Activated naive CD4-positive, alpha-beta T cell treated with anti-CD3 and anti-CD28 coated beads, Interleukin-2, amount 50 U/mL, for 24 hours (primary cell): ENCODE measurements at regions not wholly inside any gene's neighbourhood (a gene's known extent, or its start where the extent isn't known, plus 50 kb on each side); places are given as distances from the start of the nearest gene placed in this dataset.
"Not testable (repeated sequence)": the region's sequence is repeated elsewhere in the genome, so short reads cannot be mapped to it uniquely, and the experiment has no call there.

Experiments
- H3K27ac Mint-ChIP-seq: one replicate; pipeline ENCODE4 v1.8.0; 2021; ENCODE audit warnings: mild to moderate bottlenecking, mixed read lengths
- H3K27me3 Mint-ChIP-seq: one replicate; pipeline ENCODE4 v1.8.0; 2021; ENCODE audit warnings: mixed read lengths
- H3K36me3 Mint-ChIP-seq: one replicate; pipeline ENCODE4 v1.8.0; 2021; ENCODE audit warnings: mixed read lengths
- H3K4me1 Mint-ChIP-seq: one replicate; pipeline ENCODE4 v1.8.0; 2021; ENCODE audit warnings: mixed read lengths
- H3K4me3 Mint-ChIP-seq: one replicate; pipeline ENCODE4 v1.8.0; 2021; ENCODE audit warnings: mild to moderate bottlenecking, mixed read lengths
- H3K9me3 Mint-ChIP-seq: one replicate; pipeline ENCODE4 v1.8.0; 2021; ENCODE audit warnings: mixed read lengths

DNA sequence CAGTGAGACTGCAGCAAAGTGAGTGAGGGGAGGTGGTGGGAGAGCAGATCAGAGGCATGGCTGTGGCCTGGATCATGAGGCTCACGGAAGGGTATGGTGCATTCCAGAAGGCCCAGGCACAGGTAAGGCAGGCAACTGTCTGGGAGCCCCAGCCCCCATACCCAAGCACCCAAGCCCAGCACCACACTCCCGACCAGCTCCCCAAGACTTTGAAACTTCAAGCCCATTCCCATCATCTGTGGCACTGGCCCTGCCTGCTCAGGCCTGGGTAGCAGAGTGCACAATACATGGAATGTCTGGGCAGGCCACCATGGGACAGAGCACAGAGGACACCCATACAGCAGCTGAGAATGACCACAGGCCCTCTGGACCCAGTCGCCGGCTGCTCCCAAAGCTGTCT lies 202.6 kb upstream of the ARL4C start:
- no peaks in the 10 kb centered on the region for H3K4me1 Mint-ChIP-seq
- H3K36me3 Mint-ChIP-seq, result peaks cover 2% of the 10 kb centered on the region
- H3K4me3 Mint-ChIP-seq, result no peak overlapping the region
- peaks cover 9% of the 10 kb centered on the region for H3K9me3 Mint-ChIP-seq
- H3K27ac Mint-ChIP-seq, result no peak overlapping the region
- peaks cover 10% of the 10 kb centered on the region for H3K27me3 Mint-ChIP-seq

- peaks cover 10% of the 10 kb centered on the region for H3K27me3 Mint-ChIP-seq
- not testable (repeated sequence) for H3K4me3 Mint-ChIP-seq, H3K9me3 Mint-ChIP-seq, H3K4me1 Mint-ChIP-seq, H3K27ac Mint-ChIP-seq, H3K36me3 Mint-ChIP-seq
These were observed 200.5 kb upstream of the ARL4C start for GRCh38 chr2:234697300-234697876.

DNA sequence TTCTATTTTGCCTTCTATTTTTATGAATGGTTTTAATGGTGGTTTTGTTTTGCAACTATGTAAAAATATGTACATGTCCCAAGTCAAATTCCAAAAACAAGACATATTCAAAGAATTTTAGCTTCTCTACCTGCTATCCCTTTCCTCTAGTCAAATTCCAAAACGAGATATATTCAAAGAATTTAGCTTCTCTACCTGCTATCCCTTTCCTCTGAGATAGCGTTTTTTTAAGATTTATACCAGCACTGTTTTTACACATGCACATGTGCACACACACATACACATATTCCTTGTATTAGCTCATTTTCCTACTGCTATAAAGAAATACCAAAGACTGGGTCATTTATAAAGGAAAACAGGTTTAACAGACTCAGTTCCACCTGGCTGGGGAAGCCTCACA lies 199.1 kb upstream of the ARL4C start:
- Mint-ChIP-seq H3K27ac (no peak overlapping the region), H3K4me3 (no peak overlapping the region), H3K27me3 (peaks cover 15% of the 10 kb centered on the region), H3K4me1 (no peaks in the 10 kb centered on the region), H3K36me3 (peaks cover 2% of the 10 kb centered on the region), H3K9me3 (peaks cover 9% of the 10 kb centered on the region)

DNA sequence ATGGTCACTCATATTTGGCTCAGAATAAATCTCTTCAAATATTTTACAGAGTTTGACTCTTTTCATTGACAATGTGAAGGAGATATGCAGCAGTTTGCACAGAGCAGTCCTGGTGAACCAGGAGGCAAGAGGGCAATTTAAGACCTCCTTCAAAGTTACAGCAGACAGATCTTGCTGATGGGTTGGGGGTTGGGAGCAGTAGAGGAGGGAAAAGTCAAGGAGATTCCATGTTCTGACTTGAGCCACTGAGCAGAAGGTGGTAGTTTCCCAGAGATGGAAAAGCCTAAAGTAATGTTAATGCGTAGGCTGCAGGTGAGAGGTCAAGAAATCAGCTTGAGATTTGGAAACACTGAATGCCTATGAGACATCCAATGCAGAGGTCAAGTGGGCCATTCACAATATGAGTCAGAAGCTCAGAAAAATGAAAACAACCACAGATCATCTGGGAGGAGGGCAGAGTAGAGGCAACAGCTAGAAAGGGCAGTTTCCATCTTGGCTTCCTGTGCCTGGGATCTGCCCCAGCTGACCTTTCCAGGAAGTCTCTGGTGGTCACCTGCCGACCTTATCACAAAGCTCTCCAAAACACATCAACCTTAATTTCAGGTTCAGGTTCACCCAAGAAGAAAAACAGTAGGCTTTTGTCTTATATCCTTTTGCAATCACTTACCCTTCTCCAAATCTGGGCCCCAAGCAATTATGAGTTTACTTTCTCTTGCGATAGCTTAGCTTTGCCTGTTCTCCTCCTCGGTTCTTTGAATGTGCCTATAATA lies 197.5 kb upstream of the ARL4C start:
- Mint-ChIP-seq H3K36me3 (peaks cover 2% of the 10 kb centered on the region), H3K27me3 (peaks cover 15% of the 10 kb centered on the region), H3K4me3 (no peak overlapping the region), H3K4me1 (no peaks in the 10 kb centered on the region), H3K27ac (no peak overlapping the region), H3K9me3 (peaks cover 9% of the 10 kb centered on the region)

DNA sequence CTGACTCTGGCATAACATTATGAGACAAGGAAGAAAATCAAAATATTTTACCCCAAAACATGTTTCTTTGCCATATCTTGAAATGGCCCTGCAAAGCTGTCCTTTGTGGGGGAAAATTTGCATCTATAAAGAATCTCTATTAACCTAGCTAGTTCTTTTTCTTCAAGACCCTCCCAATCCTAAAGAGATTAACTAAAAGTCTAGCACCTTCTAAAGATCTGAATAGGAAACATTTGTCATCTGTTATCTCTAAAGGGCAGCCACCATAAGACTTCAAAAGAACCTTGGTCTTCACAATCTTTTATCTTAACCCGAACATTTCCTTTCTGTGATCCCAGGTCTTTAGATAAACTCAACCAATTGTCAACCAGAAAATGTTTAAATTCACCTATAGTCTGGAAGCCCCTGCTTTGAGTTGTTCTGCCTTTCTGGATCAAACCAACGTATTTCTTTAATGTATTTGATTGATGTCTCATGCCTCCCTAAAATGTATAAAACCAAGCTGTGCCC lies 196.9 kb upstream of the ARL4C start:
- H3K4me1 Mint-ChIP-seq, H3K4me3 Mint-ChIP-seq, H3K27ac Mint-ChIP-seq, H3K36me3 Mint-ChIP-seq, H3K9me3 Mint-ChIP-seq: not testable (repeated sequence)
- peaks cover 14% of the 10 kb centered on the region for H3K27me3 Mint-ChIP-seq

- not testable (repeated sequence) for H3K4me3 Mint-ChIP-seq, H3K27ac Mint-ChIP-seq, H3K9me3 Mint-ChIP-seq, H3K4me1 Mint-ChIP-seq, H3K36me3 Mint-ChIP-seq
- H3K27me3 Mint-ChIP-seq, result peaks cover 14% of the 10 kb centered on the region
These were observed 196.3 kb upstream of the ARL4C start for GRCh38 chr2:234693191-234693590.

GRCh38 chr2:234691968-234692955 lies 195.4 kb upstream of the ARL4C start:
- Mint-ChIP-seq H3K27me3 (peaks cover 14% of the 10 kb centered on the region), H3K9me3 (peaks cover 9% of the 10 kb centered on the region), H3K27ac (no peak overlapping the region), H3K4me1 (no peaks in the 10 kb centered on the region), H3K4me3 (no peak overlapping the region), H3K36me3 (no peaks in the 10 kb centered on the region)

DNA sequence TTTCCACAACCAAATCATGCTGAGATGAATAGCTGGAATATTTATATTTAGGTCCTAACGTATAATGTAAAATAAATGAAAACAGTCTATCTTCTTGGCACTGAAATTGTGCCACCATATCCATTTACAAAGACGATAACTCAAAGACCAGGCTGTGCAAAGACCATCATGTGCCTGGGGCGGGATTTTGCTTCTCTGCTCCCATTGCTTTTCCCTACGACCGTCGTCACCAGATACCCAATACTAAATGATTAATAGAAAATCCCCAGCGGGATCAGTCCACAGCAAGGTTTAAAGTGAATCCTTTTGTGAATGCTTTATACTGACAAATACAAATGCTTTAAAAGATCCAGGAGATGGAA lies 194.3 kb upstream of the ARL4C start:
- peaks cover 3% of the 10 kb centered on the region for H3K9me3 Mint-ChIP-seq
- H3K27ac Mint-ChIP-seq, result no peak overlapping the region
- H3K4me3 Mint-ChIP-seq, result no peak overlapping the region
- no peaks in the 10 kb centered on the region for H3K4me1 Mint-ChIP-seq
- peaks cover 13% of the 10 kb centered on the region for H3K27me3 Mint-ChIP-seq
- no peaks in the 10 kb centered on the region for H3K36me3 Mint-ChIP-seq

DNA sequence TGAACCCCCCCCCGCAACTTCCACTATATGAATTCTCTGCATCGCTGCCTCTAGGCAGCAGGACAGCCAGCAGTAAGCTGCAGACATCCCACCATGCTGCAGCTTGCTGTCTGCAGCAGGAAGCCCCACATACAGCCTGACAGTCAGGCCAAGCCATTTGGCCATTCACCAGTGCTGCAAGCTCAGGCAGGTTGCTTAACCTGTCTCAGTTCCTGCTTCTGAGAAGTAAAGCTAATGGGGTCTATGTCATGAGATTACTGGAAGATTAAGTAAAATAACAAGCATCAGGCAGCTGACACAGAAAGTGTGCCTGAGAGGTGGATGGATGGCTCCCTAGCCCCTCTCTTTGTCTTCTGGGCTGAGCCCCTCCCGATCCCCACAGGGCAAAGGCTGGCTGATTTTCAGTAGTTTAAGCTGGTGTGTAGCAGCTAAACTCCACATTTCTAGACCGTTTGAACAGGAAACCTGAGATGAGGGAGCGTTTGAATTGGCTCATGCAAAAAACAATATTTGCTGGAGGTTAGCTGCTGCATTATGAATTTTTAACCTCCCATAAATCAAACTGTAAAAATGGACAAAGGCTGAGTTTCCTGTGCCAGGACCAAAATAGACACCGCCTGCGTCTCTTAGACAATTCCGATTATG lies 193.8 kb upstream of the ARL4C start:
- Mint-ChIP-seq H3K4me1 (no peaks in the 10 kb centered on the region), H3K27me3 (peaks cover 11% of the 10 kb centered on the region), H3K9me3 (no peaks in the 10 kb centered on the region), H3K27ac (no peak overlapping the region), H3K4me3 (no peak overlapping the region), H3K36me3 (no peaks in the 10 kb centered on the region)

- Mint-ChIP-seq H3K36me3 (no peaks in the 10 kb centered on the region), H3K4me1 (no peaks in the 10 kb centered on the region), H3K4me3 (no peak overlapping the region), H3K27ac (no peak overlapping the region), H3K9me3 (no peaks in the 10 kb centered on the region), H3K27me3 (peaks cover 11% of the 10 kb centered on the region)
These were observed 193.1 kb upstream of the ARL4C start for GRCh38 chr2:234689911-234690379.

GRCh38 chr2:234687718-234688475 lies 191.0 kb upstream of the ARL4C start:
- H3K4me3 Mint-ChIP-seq, result no peak overlapping the region
- H3K27ac Mint-ChIP-seq, result no peak overlapping the region
- no peaks in the 10 kb centered on the region for H3K36me3 Mint-ChIP-seq
- H3K9me3 Mint-ChIP-seq, result no peaks in the 10 kb centered on the region
- H3K27me3 Mint-ChIP-seq, result peaks cover 9% of the 10 kb centered on the region
- H3K4me1 Mint-ChIP-seq, result no peaks in the 10 kb centered on the region

DNA sequence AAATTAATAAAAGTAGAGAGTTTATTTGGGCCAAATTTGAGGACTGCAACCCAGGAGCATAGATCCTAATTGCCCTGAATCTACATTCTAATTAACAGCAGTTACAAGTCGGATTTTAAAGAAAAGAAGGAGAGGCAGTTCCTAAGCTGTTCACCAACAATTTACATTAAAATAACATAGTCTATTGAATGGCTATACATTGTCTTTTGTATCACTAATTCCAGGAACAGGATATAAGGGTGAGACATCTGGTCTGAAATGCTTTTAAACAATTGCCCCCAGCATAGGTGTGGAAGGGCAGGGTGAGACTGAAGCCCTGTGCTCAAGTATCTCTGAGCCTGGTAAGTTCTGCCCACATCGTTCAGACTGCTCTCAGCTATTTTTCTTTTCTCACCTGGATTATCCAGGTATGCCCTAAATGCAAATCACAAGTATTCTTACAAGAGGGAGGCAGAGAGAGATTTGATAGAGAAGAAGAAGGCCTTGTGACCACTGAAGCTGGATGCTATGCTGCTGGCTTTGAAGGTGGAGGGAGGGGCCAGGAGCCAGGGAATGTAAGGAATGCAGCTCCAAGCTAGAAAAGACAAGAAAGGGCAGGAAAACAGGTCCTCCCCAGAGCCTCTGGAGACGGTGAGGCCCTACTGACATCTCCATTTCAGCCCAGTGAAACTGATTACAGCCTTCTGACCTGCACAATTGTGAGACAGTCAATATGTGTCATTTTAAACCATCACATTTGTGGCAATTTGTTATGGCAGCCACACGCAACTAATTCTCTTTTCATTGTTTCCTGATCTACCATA lies 189.4 kb upstream of the ARL4C start:
- Mint-ChIP-seq H3K27me3 (peaks cover 4% of the 10 kb centered on the region), H3K9me3 (no peaks in the 10 kb centered on the region), H3K4me1 (no peaks in the 10 kb centered on the region), H3K4me3 (no peak overlapping the region), H3K27ac (no peak overlapping the region), H3K36me3 (no peaks in the 10 kb centered on the region)

- Mint-ChIP-seq H3K36me3 (no peaks in the 10 kb centered on the region), H3K4me1 (no peaks in the 10 kb centered on the region), H3K27me3 (peaks cover 2% of the 10 kb centered on the region), H3K9me3 (no peaks in the 10 kb centered on the region), H3K4me3 (no peak overlapping the region), H3K27ac (no peak overlapping the region)
These were observed 187.6 kb upstream of the ARL4C start for GRCh38 chr2:234684466-234684865.

DNA sequence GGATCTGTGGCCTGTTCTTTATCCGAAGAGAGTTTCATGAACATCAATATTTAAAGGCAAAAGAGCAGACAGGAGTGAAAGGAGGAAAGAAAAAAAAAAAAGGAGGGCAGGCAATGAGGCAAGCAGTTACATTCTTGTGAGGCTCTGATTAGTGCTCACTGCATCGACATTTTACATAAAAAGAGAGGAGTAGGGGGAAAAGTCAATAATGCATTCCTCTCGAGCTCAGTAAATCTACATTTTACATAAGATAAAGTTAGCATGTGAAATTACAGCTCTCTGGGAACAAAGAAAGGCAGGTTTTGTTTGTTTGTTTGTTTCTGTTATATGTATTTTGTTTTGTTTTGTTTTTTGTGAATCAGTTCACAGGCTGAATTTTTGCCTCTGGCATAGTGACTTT lies 187.1 kb upstream of the ARL4C start:
- Mint-ChIP-seq H3K4me1 (no peaks in the 10 kb centered on the region), H3K36me3 (no peaks in the 10 kb centered on the region), H3K4me3 (no peak overlapping the region), H3K9me3 (no peaks in the 10 kb centered on the region), H3K27me3 (peaks cover under 1% of the 10 kb centered on the region), H3K27ac (no peak overlapping the region)
